Neuronal stem cell (in vitro differentiated cells): ENCODE measurements at regions not wholly inside any gene's neighbourhood (a gene's known extent, or its start where the extent isn't known, plus 50 kb on each side); places are given as distances from the start of the nearest gene placed in this dataset.
"Not testable (repeated sequence)": the region's sequence is repeated elsewhere in the genome, so short reads cannot be mapped to it uniquely, and the experiment has no call there.

Experiments used
- DNase-seq: peaks from one replicate; pipeline ENCODE4 v3.0.0-alpha.2; 2013; ENCODE audit warnings: low spot score
- H2AFZ ChIP-seq: one replicate; pipeline ENCODE4 v1.6.1; 2013; ENCODE audit warnings: mild to moderate bottlenecking, low read length, inconsistent platforms
- H2AK5ac ChIP-seq: 2 replicates; pipeline ENCODE4 v1.6.1; 2013; ENCODE audit warnings: low read depth, mild to moderate bottlenecking, inconsistent platforms, low read length, moderate library complexity, mixed read lengths
- H2BK120ac ChIP-seq: 2 replicates; pipeline ENCODE4 v1.6.1; 2013; ENCODE audit warnings: low read depth, mild to moderate bottlenecking, inconsistent platforms, low read length, moderate library complexity, mixed read lengths
- H2BK12ac ChIP-seq: one replicate; pipeline ENCODE4 v1.6.1; 2013; ENCODE audit warnings: low read length, inconsistent platforms
- H2BK15ac ChIP-seq: 2 replicates; pipeline ENCODE4 v1.6.1; 2013; ENCODE audit warnings: mild to moderate bottlenecking, low read length, inconsistent platforms, mixed read lengths
- H2BK5ac ChIP-seq: one replicate; pipeline ENCODE4 v1.6.1; 2013; ENCODE audit warnings: inconsistent platforms, mild to moderate bottlenecking, low read length, moderate library complexity
- H3K14ac ChIP-seq: one replicate; pipeline ENCODE4 v1.6.1; 2013; ENCODE audit warnings: low read length, inconsistent platforms
- H3K18ac ChIP-seq: 2 replicates; pipeline ENCODE4 v1.6.1; 2013; ENCODE audit warnings: low read length, inconsistent platforms
- H3K23ac ChIP-seq: 2 replicates; pipeline ENCODE4 v1.6.1; 2013; ENCODE audit warnings: low read depth, mild to moderate bottlenecking, mixed read lengths, low read length, inconsistent platforms; ENCODE audit not compliant: poor library complexity
- H3K27ac ChIP-seq: replicated peaks from 3 replicates; pipeline ENCODE4 v1.5.1; 2013; ENCODE audit warnings: low read length, inconsistent platforms
- H3K27me3 ChIP-seq, 3 experiments: 2 replicates each; pipeline ENCODE4 v1.6.1; 2013; ENCODE audit warnings: low read length in 3 of 3, mild to moderate bottlenecking in 2 of 3, inconsistent platforms in 1 of 3, low read depth in 1 of 3, mixed read lengths in 1 of 3, moderate library complexity in 1 of 3; ENCODE audit not compliant: control insufficient read depth in 3 of 3, insufficient read depth in 3 of 3
- H3K36me3 ChIP-seq, 2 donors: replicated peaks in 1 of 2; 2 replicates each; pipeline ENCODE4 v1.6.1; 2013; ENCODE audit warnings: low read length in 2 of 2; ENCODE audit not compliant: control insufficient read depth in 2 of 2, insufficient read depth in 2 of 2
- H3K4ac ChIP-seq: 2 replicates; pipeline ENCODE4 v1.6.1; 2013; ENCODE audit warnings: inconsistent platforms, mild to moderate bottlenecking, low read length, moderate library complexity
- H3K4me1 ChIP-seq, 2 donors: 1 replicate in 1 of 2; 2 replicates in 1 of 2; pipeline ENCODE4 v1.6.1; 2013; ENCODE audit warnings: low read length in 2 of 2, low read depth in 1 of 2; ENCODE audit not compliant: control insufficient read depth in 2 of 2, insufficient read depth in 1 of 2
- H3K4me2 ChIP-seq: one replicate; pipeline ENCODE4 v1.6.1; 2013; ENCODE audit warnings: mild to moderate bottlenecking, low read length, inconsistent platforms; ENCODE audit not compliant: insufficient read depth, poor library complexity, severe bottlenecking
- H3K4me3 ChIP-seq, 2 donors: 2 replicates each; pipeline ENCODE4 v1.5.1; 2013; ENCODE audit warnings: low read length in 2 of 2, mild to moderate bottlenecking in 2 of 2, inconsistent platforms in 1 of 2, moderate library complexity in 1 of 2
- H3K79me1 ChIP-seq: one replicate; pipeline ENCODE4 v1.6.1; 2013; ENCODE audit warnings: low read depth, mild to moderate bottlenecking, inconsistent platforms, low read length, moderate library complexity
- H3K9ac ChIP-seq: one replicate; pipeline ENCODE4 v1.6.1; 2013; ENCODE audit warnings: mild to moderate bottlenecking, low read depth, low read length, inconsistent platforms; ENCODE audit not compliant: poor library complexity
- H3K9me3 ChIP-seq, 2 donors: replicated peaks in 1 of 2; 2 replicates each; pipeline versions ENCODE3 to v1.6.1; 2013; ENCODE audit warnings: low read length in 2 of 2, mild to moderate bottlenecking in 2 of 2, inconsistent platforms in 1 of 2, low read depth in 1 of 2, mixed read lengths in 1 of 2, moderate library complexity in 1 of 2; ENCODE audit not compliant: control insufficient read depth in 2 of 2, insufficient read depth in 1 of 2
- H4K8ac ChIP-seq: one replicate; pipeline ENCODE4 v1.6.1; 2013; ENCODE audit warnings: low read depth, mild to moderate bottlenecking, inconsistent platforms, low read length, moderate library complexity
- H4K91ac ChIP-seq: one replicate; pipeline ENCODE4 v1.6.1; 2013; ENCODE audit warnings: low read length, low read depth, mild to moderate bottlenecking, inconsistent platforms; ENCODE audit not compliant: poor library complexity
- WGBS, 2 donors: extraction: QIAGEN DNeasy Blood & Tissue Kit; methylation state at CpG; one replicate each; pipeline ENCODE4 v1.1.7; 2013; ENCODE audit warnings: missing lambda C conversion rate in 2 of 2, mixed read lengths in 1 of 2; ENCODE audit not compliant: insufficient read length in 2 of 2, insufficient replicate concordance in 1 of 2; ENCODE audit errors: extremely low coverage in 2 of 2; 5-methylcytosine and 5-hydroxymethylcytosine counted together

DNA sequence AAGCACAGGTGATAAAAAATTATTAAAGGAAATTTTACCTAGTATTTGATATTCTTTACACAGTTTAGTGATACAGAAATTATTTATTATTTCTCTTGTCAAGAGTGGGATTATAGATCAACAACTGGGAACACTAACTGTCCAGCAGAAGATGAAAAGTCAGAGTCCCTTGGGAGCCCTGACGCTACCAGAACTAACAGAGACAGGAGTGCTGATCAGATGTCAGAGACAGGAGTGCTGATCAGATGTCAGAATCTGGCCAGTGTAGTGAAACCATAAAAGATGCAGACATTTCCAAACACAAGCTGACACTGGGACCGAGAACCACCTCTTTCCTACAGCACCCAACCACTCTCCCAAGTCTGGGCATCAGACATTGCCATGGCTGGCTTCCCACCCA, 828.2 kb downstream of the TNS3 start:
- Histone ChIP-seq H3K79me1 (no peaks in the 10 kb centered on the region), H3K23ac (no peak overlapping the region), H2BK12ac (no peak overlapping the region), H3K4ac (no peak overlapping the region), H3K27me3 (no peaks in the 10 kb centered on the region), H2BK120ac (no peak overlapping the region), H4K91ac (no peak overlapping the region), H3K27ac (no peak overlapping the region), H2AK5ac (no peak overlapping the region), H3K18ac (no peak overlapping the region), H2AFZ (no peak overlapping the region), H2BK15ac (no peak overlapping the region), H3K14ac (no peak overlapping the region), H3K4me3 (no peak overlapping the region), H4K8ac (no peak overlapping the region), H3K9me3 (no peaks in the 10 kb centered on the region), H3K4me1 (no peaks in the 10 kb centered on the region), H2BK5ac (no peak overlapping the region), H3K9ac (no peak overlapping the region), H3K4me2 (no peak overlapping the region), H3K36me3 (no peaks in the 10 kb centered on the region)
- WGBS, 2 donors: no CpG with 5 or more reads among the region's 2 CpGs
- no peak for DNase-seq

DNA sequence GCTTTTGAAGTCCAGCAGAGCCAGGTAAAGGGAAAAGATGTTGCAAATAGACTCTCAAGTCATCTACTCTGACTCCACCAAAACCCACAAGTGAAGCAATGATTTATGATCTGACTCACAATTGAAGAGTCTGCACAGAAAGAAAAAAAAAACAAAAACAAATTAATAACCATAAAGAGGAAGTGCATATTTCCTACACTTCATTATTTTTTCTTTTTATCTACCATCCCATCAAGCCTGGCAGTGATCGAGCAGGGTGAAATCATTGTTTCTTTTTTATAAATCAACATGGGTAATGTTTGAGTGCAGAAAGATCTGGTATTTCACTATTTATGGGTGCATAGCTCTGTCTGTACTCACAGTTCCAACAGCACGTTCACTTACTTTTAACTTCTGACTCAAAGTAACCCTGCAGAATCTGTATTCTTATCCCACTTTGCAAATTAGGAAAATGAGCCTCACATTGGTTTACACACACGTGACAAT, 829.0 kb downstream of the TNS3 start:
- no CpG with 5 or more reads among the region's 3 CpGs for WGBS, 2 donors
- no peak for DNase-seq
- no peak overlapping the region for H3K27ac ChIP-seq

DNA sequence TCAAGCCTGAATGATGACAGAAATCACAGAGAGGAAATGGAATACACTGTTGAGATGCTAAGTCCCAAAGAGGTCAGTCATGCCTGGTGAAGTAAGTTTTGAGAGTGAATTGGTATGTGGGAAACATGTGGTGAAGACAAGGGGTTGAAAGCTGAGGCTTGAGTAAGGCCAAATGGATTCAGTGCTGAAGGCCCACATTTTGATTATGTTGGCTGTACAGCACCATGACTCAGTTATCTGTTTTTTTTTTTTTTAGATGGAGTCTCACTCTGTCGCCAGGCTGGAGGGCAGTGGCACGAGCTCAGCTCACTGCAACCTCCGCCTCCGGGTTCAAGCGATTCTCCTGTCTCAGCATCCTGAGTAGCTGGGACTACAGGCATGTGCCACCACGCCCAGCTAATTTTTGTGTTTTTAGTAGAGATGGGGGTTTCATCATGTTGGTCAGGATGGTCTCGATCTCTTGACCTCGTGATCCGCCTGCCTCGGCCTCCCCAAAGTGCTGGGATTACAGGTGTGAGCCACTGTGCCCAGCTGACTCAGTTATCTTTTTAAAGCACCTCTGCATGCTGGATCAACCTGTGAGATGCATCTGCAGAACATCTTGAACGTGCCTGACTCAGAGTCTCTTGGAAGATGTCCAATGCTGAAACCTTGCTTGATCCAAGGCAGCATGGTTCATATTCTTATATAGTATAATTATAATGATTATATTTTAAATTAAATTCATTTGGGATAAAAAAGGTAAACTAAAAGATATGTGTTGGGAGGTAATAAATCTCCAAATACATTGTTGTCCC, 829.8 kb downstream of the TNS3 start:
- not testable (repeated sequence) for H3K4ac ChIP-seq, H2BK120ac ChIP-seq, H3K36me3 ChIP-seq, H2BK15ac ChIP-seq, H3K27ac ChIP-seq, H2AK5ac ChIP-seq, H3K4me3 ChIP-seq, DNase-seq, H2AFZ ChIP-seq, H2BK12ac ChIP-seq, H2BK5ac ChIP-seq, H3K27me3 ChIP-seq, H3K4me1 ChIP-seq, H4K8ac ChIP-seq, H3K23ac ChIP-seq, H3K79me1 ChIP-seq, H3K18ac ChIP-seq, H3K9ac ChIP-seq, H3K4me2 ChIP-seq, H3K9me3 ChIP-seq, H3K14ac ChIP-seq, H4K91ac ChIP-seq
- no CpG with 5 or more reads among the region's 11 CpGs for WGBS, 2 donors

More for the DNA sequence above, 829.0 kb downstream of the TNS3 start:
- no peak overlapping the region for H4K8ac ChIP-seq
- no peak overlapping the region for H3K23ac ChIP-seq
- H2AK5ac ChIP-seq: no peak overlapping the region
- H3K9me3 ChIP-seq: no peaks in the 10 kb centered on the region
- no peak overlapping the region for H3K14ac ChIP-seq
- H3K18ac ChIP-seq: no peak overlapping the region
- H3K4me1 ChIP-seq: no peaks in the 10 kb centered on the region
- no peaks in the 10 kb centered on the region for H3K27me3 ChIP-seq
- no peak overlapping the region for H3K4me3 ChIP-seq
- H3K79me1 ChIP-seq: no peaks in the 10 kb centered on the region
- H2BK120ac ChIP-seq: no peak overlapping the region
- no peak overlapping the region for H3K9ac ChIP-seq
- no peak overlapping the region for H2AFZ ChIP-seq
- H4K91ac ChIP-seq: no peak overlapping the region
- no peak overlapping the region for H2BK12ac ChIP-seq
- H3K36me3 ChIP-seq: no peaks in the 10 kb centered on the region
- H2BK15ac ChIP-seq: no peak overlapping the region
- H2BK5ac ChIP-seq: no peak overlapping the region
- H3K4me2 ChIP-seq: no peak overlapping the region
- no peak overlapping the region for H3K4ac ChIP-seq

GRCh38 chr7:46751471-46751870, 830.4 kb upstream of the IGFBP3 start:
- H2BK120ac ChIP-seq: no peak overlapping the region
- no peaks in the 10 kb centered on the region for H3K36me3 ChIP-seq
- no peak overlapping the region for H2BK5ac ChIP-seq
- no peak overlapping the region for H2AFZ ChIP-seq
- no peak overlapping the region for H3K14ac ChIP-seq
- no peak overlapping the region for H4K91ac ChIP-seq
- no peak overlapping the region for H2AK5ac ChIP-seq
- H3K9me3 ChIP-seq: no peaks in the 10 kb centered on the region
- no peaks in the 10 kb centered on the region for H3K4me1 ChIP-seq
- no peaks in the 10 kb centered on the region for H3K27me3 ChIP-seq
- WGBS, 2 donors: no CpG with 5 or more reads among the region's 4 CpGs
- no peak overlapping the region for H3K4me2 ChIP-seq
- H3K23ac ChIP-seq: no peak overlapping the region
- no peak overlapping the region for H4K8ac ChIP-seq
- H2BK12ac ChIP-seq: no peak overlapping the region
- no peak overlapping the region for H3K4me3 ChIP-seq
- DNase-seq: no peak
- no peak overlapping the region for H2BK15ac ChIP-seq
- H3K4ac ChIP-seq: no peak overlapping the region
- no peak overlapping the region for H3K27ac ChIP-seq
- no peak overlapping the region for H3K18ac ChIP-seq
- H3K79me1 ChIP-seq: no peaks in the 10 kb centered on the region
- no peak overlapping the region for H3K9ac ChIP-seq
